Stimulated activated CD4-positive, alpha-beta T cell treated with anti-CD3 and anti-CD28 coated beads, Interleukin-2, amount 100 ng/mL, for 24 hours (primary cell): ENCODE measurements at regions not wholly inside any gene's neighbourhood (a gene's known extent, or its start where the extent isn't known, plus 50 kb on each side); places are given as distances from the start of the nearest gene placed in this dataset.

Source experiments
- DNase-seq, 2 donors: peaks; one replicate each; pipeline ENCODE4 v3.0.0-alpha.2; 2020

- no peak for DNase-seq
These were observed 93.4 kb upstream of the FN1 start for GRCh38 chr2:215529271-215529670.

- no peak for DNase-seq
These were observed 92.7 kb upstream of the FN1 start for GRCh38 chr2:215528555-215528954.

- no peak for DNase-seq
These were observed 91.9 kb upstream of the FN1 start for GRCh38 chr2:215527736-215528135.

- no peak for DNase-seq
These were observed 90.5 kb upstream of the FN1 start for GRCh38 chr2:215526341-215526740.

GRCh38 chr2:215522237-215522636 lies 86.4 kb upstream of the FN1 start:
- no peak for DNase-seq

- no peak for DNase-seq
These were observed 85.2 kb upstream of the FN1 start for GRCh38 chr2:215521031-215521430.

GRCh38 chr2:215517391-215517790 lies 81.5 kb upstream of the FN1 start:
- DNase-seq = no peak

GRCh38 chr2:215514516-215514915 lies 78.6 kb upstream of the FN1 start:
- DNase-seq = no peak

- no peak for DNase-seq
These were observed 75.8 kb upstream of the FN1 start for GRCh38 chr2:215511454-215512346.

- DNase-seq = no peak
These were observed 72.0 kb upstream of the FN1 start for GRCh38 chr2:215507836-215508235.

GRCh38 chr2:215507136-215507535 lies 71.3 kb upstream of the FN1 start:
- DNase-seq = no peak

GRCh38 chr2:215506604-215506990 lies 70.7 kb upstream of the FN1 start:
- no peak for DNase-seq

- no peak for DNase-seq
These were observed 69.3 kb upstream of the FN1 start for GRCh38 chr2:215505044-215505786.

GRCh38 chr2:215504547-215504946 lies 68.7 kb upstream of the FN1 start:
- no peak for DNase-seq

GRCh38 chr2:215503381-215503780 lies 67.5 kb upstream of the FN1 start:
- no peak for DNase-seq

- DNase-seq = no peak
These were observed 64.6 kb upstream of the FN1 start for GRCh38 chr2:215500466-215500865.

- DNase-seq = no peak
These were observed 63.5 kb upstream of the FN1 start for GRCh38 chr2:215499331-215499730.

GRCh38 chr2:215498431-215498830 lies 62.6 kb upstream of the FN1 start:
- DNase-seq = no peak

- no peak for DNase-seq
These were observed 57.5 kb upstream of the FN1 start for GRCh38 chr2:215493376-215493775.

GRCh38 chr2:215489288-215489848 lies 53.5 kb upstream of the FN1 start:
- DNase-seq = no peak

GRCh38 chr2:215487002-215487372 lies 51.1 kb upstream of the FN1 start:
- no peak for DNase-seq

- no peak for DNase-seq
These were observed 50.6 kb upstream of the FN1 start for GRCh38 chr2:215486291-215487001.
